ENCODE measurements at regions not wholly inside any gene's neighbourhood (a gene's known extent, or its start where the extent isn't known, plus 50 kb on each side); places are given as distances from the start of the nearest gene placed in this dataset.

DNA sequence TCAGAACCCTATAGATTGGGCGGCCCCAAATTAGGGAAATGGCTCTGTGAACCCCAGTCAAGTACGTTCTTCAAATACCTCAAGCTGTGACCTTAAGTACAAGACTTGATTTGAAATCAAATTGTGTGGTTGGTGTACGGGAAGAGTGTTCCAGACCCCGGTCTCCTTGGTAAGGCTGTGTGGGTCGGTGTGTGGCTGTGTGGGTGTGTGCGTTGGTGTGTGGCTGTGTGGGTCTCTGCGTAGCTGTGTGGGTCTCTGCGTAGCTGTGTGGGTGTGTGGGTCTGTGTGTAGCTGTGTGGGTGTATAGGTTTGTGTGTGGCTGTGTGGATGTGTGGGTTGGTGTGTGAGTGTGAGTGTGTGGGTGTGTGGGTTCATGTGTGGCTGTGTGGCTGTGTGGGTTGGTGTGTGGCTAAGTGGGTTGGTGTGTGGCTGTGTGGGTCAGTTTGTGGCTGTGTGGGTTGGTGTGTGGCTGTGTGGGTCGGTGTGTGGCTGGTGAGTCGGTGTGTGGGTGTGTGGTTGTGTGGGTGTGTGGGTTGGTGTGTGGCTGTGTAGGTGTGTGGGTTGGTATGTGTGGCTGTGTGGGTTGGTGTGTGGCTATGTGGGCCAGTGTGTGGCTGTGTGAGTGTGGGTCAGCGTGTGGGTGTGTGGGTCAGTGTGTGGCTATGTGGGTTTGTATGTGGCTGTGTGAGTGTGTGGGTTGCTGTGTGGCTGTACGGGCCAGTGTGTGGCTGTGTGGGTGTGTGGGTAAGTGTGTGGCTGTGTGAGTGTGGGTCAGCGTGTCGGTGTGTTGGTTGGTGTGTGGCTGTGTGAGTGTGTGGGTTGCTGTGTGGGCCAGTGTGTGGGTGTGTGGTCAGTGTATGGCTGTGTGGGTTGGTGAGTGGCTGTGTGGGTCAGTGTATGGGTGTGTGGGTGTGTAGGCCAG lies 238.7 kb upstream of the ZFHX3 start:
- DNase-seq = no peak

DNA sequence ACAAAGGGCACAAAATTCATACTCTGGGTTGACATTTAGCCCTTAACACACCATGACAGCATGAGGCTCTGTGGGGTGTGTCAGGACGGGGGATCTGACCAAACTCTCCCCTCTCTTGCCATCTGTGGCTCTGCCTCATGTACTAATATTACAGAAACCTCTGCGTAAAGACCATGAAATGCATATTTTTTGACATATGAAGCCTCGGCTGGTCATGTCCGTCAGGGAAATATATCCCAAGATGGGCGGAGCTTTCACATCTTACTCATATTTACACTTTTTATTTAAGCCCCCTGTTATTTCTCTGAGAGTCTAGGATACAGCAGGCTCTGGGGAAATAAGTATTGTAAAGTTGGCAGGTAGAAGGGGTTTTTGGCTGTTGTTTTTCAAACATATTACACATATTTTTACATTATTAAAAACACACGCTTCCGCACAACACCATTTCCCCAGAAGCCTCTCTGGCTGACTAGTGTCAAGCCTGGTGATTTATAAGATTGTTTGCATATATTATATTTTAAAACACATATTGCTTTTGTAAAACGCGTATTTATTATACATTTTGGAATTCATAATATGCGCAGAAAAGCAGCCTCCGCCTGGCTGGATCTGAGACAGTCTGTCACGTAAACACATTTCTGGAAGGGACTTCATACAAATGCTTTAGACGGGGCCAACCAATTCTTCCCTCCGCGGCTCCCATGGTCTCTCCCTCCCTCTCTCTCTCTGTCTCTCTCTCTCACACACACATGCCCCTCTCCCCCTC lies 237.7 kb upstream of the ZFHX3 start:
- no peak for DNase-seq

DNA sequence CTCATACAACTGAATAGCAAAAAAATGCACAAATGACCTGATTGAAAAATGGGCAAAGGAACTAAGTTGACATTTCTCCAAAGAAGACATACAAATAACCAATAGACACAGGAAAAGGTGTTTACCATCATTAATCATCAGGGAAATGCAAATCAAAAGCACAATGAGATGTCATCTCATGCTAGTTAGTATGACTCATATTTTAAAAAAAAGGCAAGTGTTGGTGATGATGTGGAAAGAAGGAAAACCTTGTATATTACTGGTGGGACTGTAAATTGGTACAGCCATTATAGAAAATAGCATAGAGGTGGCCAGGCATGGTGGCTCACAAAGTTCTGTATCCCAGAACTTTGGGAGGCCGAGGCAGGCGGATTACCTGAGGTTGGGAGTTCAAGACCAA lies 232.5 kb upstream of the ZFHX3 start:
- no peak for DNase-seq

DNA sequence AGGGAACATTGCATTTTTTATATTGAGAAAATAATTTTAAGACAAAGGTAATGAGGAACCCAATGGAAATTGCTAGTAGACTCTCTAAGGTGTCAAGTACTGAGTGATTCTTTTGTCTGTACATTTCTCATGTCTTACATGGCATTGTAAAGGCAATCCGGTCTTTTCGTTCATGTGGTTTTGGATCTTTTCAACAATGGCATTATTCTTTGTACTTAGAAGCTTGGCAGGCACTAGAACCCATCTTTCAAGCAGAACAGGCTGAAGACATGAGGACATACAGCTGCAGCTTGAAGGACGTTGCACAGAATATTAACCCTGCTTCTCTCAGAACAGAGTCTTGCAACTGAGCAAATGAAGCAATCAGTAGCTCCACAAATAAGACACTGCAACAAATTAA lies 231.5 kb upstream of the ZFHX3 start:
- no peak for DNase-seq

DNA sequence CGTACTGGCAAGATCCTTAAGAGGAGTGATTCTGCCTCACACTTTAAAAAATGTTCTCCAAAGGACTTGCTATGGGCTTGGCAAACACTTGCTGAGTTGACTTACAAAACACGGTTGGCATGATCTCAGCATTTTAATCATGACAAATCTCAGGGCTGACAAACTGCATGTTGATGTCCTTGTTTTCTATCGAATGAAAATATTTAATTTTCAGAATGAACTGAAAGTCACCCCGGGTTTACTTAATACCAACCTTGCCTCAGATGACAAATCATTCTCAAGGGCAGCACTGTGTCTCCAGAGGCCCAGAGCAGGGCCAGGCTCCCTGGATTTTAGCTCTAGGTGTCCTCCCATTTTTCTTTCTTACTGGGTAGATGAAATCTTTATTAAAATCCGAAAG lies 229.1 kb upstream of the ZFHX3 start:
- no peak for DNase-seq

DNA sequence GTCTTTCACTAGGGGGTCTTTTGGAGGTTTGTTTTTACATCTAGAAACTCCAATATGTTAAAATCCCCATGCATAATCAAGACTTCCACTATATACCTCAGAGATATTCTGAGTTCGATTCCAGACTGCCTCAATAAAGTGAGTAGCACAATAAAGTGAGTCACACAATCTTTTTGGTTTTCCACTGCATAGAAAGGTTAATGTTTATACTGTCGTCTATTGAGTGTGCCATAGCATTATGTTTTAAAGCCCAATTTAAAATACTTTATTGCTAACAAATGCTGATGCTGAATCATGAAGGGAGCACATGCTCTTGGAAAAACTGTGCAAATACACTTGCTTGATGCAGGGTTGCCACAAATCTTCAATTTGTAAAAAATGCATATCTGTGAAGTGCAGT lies 227.5 kb upstream of the ZFHX3 start:
- DNase-seq = no peak

DNA sequence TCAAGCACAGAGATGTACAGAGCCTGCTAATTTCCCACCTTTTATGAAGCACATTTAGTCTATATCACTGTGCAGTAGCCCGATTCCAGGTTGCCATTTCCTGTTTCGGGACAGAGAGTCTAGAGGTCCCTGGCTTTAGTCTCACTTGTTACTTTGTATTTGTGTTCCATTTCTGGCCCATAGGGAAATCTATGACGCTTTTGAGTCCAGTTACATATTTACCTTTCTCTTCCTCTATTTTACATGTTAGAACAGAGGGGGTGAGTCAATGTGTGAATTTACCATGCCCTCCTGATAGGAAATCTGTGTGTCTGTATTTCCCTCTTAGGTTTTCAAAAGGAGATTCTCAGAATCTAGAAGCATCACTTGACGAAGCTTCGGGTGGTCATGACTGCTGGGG lies 227.1 kb upstream of the ZFHX3 start:
- DNase-seq = no peak

DNA sequence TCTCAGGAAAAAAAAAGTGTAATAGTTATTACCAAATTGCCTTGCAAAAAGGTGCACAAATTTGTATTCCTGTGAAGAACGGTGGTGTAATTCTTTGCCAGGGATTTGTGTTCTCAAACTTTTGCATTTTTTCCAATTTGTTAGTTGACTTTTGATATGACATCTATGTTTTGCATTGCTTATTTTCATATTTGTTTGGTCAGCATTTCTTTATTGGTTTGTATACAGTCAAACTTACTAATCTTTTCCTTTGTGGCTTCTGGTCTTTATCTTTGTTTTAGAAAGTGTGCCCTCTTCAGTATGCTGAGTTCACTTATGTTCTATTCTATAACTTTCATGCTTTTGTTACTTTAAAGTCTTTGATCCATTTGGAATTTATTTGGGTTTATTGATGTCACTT lies 226.2 kb upstream of the ZFHX3 start:
- DNase-seq = no peak

DNA sequence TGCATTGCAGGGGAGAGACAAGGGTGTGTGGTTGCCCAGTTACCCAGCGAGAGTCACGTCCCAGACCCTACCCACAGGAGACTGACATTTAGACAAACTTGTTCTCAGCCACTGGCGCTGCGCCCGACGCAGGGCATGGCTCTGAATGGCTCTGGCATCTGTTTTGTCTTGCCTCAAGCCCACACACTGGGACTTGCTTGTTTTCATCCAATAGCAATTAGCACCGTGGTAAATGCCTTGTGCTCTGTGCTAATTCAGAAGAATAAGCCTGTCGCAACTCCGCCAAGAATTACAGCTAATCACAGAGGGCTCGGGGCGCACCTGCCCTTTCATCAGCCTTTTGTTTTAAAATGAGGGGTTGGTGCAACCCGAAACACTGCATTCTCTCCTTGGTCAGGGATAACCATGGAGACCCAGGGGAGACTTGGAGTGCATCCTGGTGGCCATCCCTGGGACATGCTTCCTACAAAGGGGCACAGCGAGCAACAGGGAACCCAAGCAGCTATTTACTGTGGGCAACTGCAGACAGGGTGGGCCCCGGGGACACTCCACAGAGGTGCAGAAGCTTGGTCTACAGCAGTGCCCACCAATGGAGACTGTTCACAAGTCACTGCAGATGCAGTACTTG lies 220.6 kb upstream of the ZFHX3 start:
- DNase-seq = peak; percentile 40

DNA sequence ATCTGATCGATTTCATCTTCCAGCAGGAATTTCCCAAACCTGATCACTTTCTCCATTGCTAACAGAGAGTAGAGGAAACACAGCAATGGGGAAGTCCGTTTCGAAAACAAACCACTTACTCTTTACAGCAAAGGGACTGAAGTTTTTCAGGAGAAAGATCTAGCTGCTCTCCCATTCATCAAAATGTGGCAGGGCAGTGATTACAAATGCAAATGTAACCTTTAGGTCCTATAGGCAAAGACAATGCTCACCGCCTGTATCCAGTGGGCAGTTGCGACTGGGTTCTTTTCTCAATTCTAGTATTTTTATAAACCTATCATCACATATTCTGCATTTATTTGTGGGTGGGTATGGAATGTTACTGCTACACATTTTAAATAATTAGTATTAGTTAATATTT lies 218.0 kb upstream of the ZFHX3 start:
- no peak for DNase-seq

DNA sequence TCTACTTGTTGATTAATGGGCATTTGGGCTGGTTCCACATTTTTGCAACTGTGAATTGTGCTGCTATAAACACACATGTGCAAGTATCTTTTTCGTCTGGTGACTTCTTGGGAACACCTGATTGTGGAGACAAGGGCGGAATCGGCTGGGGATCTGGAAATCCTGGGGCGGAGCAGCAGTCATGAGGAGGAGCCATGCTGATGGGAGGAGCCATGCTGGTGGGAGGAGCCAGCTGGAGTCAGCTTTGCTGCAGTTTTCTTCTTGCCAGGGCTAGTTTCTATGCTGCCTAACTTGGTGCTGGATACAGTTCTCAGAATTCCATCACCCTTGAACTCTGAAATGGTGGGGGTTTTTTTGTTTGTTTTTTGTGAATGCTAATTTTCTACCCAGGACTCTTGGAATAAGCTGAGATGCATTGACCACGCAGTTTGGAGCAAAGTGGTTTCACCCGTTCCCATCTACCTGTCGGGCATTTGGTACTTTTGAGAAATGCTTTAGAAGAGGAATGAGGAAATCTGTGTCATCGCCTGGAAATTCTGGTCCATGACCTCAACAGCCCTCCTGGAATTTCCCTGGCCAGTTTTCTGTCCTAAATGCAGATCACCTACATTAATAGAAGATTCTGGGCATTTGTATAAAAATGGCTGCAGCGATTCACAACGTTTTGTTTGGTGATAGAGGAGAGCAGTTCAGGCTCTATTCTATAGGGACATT lies 217.4 kb upstream of the ZFHX3 start:
- no peak for DNase-seq

DNA sequence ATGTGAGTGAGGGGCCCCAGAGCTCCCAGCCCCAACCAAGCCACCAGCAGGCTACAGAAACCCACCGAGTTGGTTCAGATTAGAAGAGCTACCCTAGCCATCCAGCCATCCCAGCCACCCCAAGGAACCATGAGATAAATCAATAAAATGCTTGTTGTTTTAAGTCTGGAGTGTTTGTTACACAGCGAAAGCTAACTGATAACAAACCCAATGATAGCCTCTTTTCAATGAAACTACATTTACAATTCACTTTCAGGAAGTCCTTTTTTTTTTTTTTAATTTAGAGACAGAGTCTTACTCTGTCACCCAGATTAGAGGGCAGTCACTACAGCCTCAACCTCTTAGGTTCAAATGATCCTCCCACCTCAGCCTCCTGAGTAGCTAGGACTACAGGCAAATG lies 215.0 kb upstream of the ZFHX3 start:
- DNase-seq = no peak

DNA sequence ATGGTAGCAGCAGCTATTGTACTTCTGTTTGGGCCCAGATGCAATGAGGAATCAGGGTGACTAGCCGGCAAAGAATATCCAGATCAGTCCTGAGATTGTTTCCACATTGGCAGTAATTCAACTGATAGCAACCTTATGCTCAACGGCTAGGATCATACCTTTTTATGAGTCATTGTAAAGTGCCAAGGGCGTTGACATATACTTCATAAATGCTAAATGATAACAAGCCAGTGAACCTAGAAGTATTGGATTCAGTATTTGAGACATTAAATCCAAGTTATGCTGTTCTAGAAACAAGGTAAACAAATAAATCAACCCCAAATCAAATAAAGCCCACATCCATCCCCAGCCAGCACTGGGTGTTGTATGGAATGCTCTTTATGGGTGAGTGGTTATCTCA lies 207.1 kb upstream of the ZFHX3 start:
- DNase-seq = peak; percentile 80

DNA sequence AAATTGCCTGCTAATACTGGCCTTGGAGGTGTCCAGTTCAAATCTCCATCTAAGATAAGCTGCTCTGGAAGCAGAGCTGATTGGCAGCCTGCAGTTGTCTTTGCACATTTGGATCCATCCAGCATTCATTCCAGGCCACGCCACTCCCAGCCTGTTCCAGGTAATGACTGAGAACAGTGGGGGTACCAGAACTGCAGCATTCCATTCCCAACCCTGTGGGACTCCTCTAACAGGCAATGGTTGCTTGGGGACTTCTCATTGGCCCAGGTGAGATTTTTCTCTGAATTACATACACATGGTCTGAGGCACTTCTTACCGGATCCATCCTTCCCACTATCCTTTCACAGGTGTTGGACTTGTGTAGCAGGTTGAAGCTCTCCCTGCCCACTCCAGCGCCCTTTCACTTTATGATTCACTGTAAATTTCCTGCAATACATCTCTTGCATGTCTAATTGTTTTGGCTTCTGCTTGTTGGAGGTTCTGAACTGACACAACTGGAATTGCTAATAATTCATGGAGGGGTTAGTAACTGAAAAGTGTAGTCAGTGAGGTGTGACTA lies 206.1 kb upstream of the ZFHX3 start:
- no peak for DNase-seq

DNA sequence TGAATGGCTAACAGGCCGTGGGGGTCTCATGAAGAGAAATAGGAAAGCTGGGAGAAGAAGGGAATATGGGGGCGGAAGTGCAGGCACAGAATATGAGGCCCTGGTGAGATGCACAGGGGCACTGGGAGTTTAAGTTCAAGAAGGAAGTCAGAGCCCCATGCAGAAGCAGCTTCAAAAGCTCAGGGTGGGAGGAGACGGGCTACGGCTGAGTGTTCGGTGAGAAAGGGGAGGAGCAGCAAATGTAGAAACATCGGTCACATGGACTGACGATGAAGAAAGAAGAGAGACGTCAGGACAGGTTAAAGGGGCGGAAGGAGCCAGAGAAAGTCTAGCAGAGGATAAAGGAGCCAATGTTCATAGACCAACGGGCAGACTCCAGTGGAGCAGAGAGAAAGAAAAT lies 204.5 kb upstream of the ZFHX3 start:
- no peak for DNase-seq

DNA sequence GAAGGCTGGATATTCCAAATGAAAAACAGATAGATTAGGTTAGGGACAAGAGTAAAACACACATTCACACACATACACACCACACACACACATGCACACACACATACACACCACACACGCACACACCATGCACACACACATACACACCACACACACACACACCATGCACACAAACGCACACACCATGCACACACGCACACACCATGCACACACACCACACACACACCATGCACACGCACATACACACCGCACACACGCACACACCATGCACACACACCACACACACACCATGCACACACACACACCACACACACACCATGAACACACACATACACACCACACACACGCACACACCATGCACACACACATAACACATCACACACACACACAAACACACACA lies 203.7 kb upstream of the ZFHX3 start:
- DNase-seq = no peak

DNA sequence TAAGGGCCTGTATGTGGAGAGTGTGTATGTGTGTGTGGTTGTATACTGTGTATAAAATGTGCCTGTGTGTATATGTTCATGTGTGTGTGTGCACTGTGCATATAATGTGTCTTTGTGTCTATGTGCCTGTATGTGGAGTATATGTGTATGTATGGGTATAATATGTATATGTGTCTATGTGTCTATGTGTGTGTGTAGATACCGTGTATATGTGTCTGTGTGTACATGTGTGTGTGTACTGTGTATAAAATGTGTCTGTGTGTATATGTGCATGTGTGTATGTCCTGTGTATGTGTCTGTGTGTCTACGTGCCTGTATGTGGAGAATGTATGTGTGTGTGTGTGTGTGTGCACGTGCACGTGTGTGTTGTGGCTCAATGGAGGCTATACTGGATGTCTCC lies 200.4 kb upstream of the ZFHX3 start:
- no peak for DNase-seq

DNA sequence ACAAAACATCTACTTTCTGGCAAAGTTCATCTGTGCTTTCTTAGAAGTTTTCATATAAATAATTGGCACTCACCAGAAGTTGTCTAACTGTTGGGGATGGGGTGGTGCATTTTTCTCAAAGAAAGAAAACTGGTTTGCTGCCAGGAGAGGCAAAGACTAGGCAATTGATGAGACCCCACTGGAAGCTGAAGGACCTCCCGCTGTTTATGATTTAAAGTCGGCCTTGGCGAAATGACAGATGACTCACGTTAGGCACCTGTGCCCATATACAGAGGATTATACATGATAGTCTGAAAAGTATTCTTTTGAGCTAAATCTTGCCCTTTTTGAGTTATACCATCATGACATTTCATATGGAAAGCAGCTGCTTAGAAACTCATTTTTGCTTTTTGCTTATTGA lies 193.0 kb upstream of the ZFHX3 start:
- DNase-seq = peak; percentile 9

DNA sequence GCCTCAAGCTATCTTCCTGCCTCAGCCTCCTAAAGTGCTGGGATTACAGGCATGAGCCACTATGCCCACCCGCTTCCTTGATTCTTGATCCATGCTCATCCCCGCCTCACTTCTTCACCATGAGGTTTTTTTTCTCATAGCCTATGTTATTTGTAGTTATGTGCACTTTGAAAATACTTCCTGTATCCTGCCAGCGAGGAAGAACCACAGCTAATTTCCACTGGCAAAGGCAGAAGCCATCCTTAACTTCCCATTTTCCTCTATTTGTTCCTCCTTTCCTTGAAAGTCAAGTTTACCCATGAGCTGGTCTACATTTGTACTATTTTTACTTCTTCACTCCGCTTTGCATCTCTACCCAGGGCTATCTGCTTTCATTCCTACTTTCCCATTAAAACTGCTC lies 189.7 kb upstream of the ZFHX3 start:
- DNase-seq = no peak

DNA sequence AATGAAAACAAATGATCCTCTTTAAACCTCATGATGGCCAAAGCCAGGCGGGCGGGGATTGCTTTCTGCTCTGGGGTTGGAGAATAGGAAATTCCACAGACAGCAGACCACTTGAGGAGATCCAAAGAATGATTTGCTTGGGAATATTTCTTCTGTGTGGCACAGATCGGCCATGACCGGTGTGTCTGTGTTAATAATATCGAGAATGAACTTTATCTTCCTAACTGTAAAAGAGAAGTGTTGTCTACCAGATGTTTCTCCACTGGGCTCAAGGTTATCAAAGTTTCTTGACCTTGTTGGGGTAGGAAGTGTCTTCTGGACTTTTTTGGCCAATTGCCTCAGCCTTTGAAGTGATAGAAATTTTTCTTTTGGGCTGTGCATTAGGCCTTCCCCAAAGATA lies 186.6 kb upstream of the ZFHX3 start:
- no peak for DNase-seq

DNA sequence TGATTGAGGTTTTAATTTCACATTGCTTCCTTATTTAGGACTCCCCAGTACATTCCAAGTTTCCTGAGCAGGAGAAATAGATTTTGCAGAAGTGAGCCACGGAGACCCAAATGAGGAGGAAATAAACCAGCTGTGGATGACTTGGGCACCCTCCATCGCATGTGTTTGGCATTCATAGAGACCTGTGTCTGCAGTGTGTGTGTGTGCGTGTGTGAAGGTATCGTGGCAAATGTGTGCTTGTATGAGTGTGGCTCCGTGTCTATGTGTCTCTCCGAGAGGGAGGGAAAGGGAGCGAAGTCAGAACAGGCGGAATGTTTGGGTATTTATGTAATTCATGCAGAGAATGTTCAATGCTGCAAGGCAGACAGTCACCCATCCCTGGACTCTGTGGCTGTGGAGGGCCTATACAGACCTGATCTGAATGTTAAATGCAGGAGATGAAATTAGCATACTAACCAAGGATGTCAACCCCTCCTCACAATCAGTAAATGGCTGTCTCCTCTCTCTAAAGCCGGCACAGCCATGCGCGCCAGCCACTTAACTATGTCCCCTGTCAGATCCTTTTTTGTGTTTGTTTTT lies 186.0 kb upstream of the ZFHX3 start:
- DNase-seq = no peak

DNA sequence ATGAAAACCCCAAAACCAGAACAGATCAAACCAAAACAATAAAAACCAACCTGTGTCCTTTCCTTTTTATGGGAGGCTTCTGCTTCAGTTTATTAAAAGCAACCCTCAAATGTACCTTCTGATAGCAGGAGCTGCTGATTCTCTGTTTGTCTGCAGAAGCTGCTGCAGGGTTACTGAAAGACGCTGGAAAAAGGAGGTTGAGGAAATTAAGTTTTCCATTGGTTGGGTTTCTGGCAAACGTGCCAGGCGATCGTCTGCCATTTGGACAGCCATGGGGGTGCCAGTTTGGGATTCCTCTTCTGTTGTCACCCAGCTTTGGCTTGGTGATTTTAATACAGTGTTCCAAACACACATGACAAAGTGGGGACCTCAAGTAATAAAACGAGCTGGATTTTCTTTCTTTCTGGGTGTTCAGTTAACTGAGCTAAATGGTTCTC lies 185.4 kb upstream of the ZFHX3 start:
- DNase-seq = no peak

Measured in NCI-H1092 treated with DMSO at 0.1 percent for 48 hours (cell line).